ENCODE measurements at regions not wholly inside any gene's neighbourhood (a gene's known extent, or its start where the extent isn't known, plus 50 kb on each side); places are given as distances from the start of the nearest gene placed in this dataset.

- no peak for DNase-seq (ENCODE audit: low read depth)
These were observed 449.9 kb upstream of the NPVF start for GRCh38 chr7:25678215-25678614.

GRCh38 chr7:25680636-25681035, 452.4 kb upstream of the NPVF start:
- no peak for TF ChIP-seq CTCF (IDR thresholded peaks at IDR 0.05; ENCODE audit: insufficient read depth, low read length, poor library complexity, severe bottlenecking)
- no peak overlapping the region for H3K4me3 ChIP-seq (ENCODE audit: low read depth, low read length)
- no peak for DNase-seq (ENCODE audit: low read depth)
- H3K36me3 ChIP-seq (ENCODE audit: control insufficient read depth, insufficient read depth, low read length): no peaks in the 10 kb centered on the region
- H3K27me3 ChIP-seq (ENCODE audit: control insufficient read depth, insufficient read depth, low read length): no peaks in the 10 kb centered on the region

More at GRCh38 chr7:25678215-25678614, 449.9 kb upstream of the NPVF start:
- Histone ChIP-seq H3K36me3 (ENCODE audit: control insufficient read depth, insufficient read depth, low read length) (no peaks in the 10 kb centered on the region), H3K27me3 (ENCODE audit: control insufficient read depth, insufficient read depth, low read length) (no peaks in the 10 kb centered on the region), H3K4me3 (ENCODE audit: low read depth, low read length) (no peak overlapping the region)
- TF ChIP-seq CTCF (IDR thresholded peaks at IDR 0.05; ENCODE audit: insufficient read depth, low read length, poor library complexity, severe bottlenecking): no peak

- Histone ChIP-seq H3K36me3 (ENCODE audit: control insufficient read depth, insufficient read depth, low read length) (no peaks in the 10 kb centered on the region), H3K27me3 (ENCODE audit: control insufficient read depth, insufficient read depth, low read length) (no peaks in the 10 kb centered on the region), H3K4me3 (ENCODE audit: low read depth, low read length) (no peak overlapping the region)
- TF ChIP-seq CTCF (IDR thresholded peaks at IDR 0.05; ENCODE audit: insufficient read depth, low read length, poor library complexity, severe bottlenecking): no peak
- DNase-seq (ENCODE audit: low read depth): no peak
These were observed 456.1 kb upstream of the NPVF start for GRCh38 chr7:25684360-25684759.

- H3K4me3 ChIP-seq (ENCODE audit: low read depth, low read length): no peak overlapping the region
- H3K27me3 ChIP-seq (ENCODE audit: control insufficient read depth, insufficient read depth, low read length): no peaks in the 10 kb centered on the region
- H3K36me3 ChIP-seq (ENCODE audit: control insufficient read depth, insufficient read depth, low read length): no peaks in the 10 kb centered on the region
- DNase-seq (ENCODE audit: low read depth): no peak
- TF ChIP-seq CTCF (IDR thresholded peaks at IDR 0.05; ENCODE audit: insufficient read depth, low read length, poor library complexity, severe bottlenecking): no peak
These were observed 458.2 kb upstream of the NPVF start for GRCh38 chr7:25686493-25686892.

- H3K27me3 ChIP-seq (ENCODE audit: control insufficient read depth, insufficient read depth, low read length): no peaks in the 10 kb centered on the region
- no peaks in the 10 kb centered on the region for H3K36me3 ChIP-seq (ENCODE audit: control insufficient read depth, insufficient read depth, low read length)
- TF ChIP-seq CTCF (IDR thresholded peaks at IDR 0.05; ENCODE audit: insufficient read depth, low read length, poor library complexity, severe bottlenecking): no peak
- no peak overlapping the region for H3K4me3 ChIP-seq (ENCODE audit: low read depth, low read length)
- DNase-seq (ENCODE audit: low read depth): no peak
These were observed 457.8 kb upstream of the NFE2L3 start for GRCh38 chr7:25694211-25694610.

GRCh38 chr7:25694699-25695098, 457.3 kb upstream of the NFE2L3 start:
- Histone ChIP-seq H3K36me3 (ENCODE audit: control insufficient read depth, insufficient read depth, low read length) (no peaks in the 10 kb centered on the region), H3K4me3 (ENCODE audit: low read depth, low read length) (no peak overlapping the region), H3K27me3 (ENCODE audit: control insufficient read depth, insufficient read depth, low read length) (no peaks in the 10 kb centered on the region)
- DNase-seq (ENCODE audit: low read depth): no peak
- no peak for TF ChIP-seq CTCF (IDR thresholded peaks at IDR 0.05; ENCODE audit: insufficient read depth, low read length, poor library complexity, severe bottlenecking)
